Transverse colon (tissue), 4 donors: ENCODE measurements at regions not wholly inside any gene's neighbourhood (a gene's known extent, or its start where the extent isn't known, plus 50 kb on each side); places are given as distances from the start of the nearest gene placed in this dataset.

Experiments
- DNase-seq: peaks from one replicate; pipeline ENCODE4 v3.0.0-alpha.2; 2019
- H3K27ac ChIP-seq, 4 donors: fragments of 200-600 bp; sonication (generic); 2 replicates each; pipeline ENCODE4 v1.5.1; 2016 to 2018; ENCODE audit warnings: inconsistent platforms in 4 of 4
- H3K27me3 ChIP-seq: fragments of 200-600 bp; sonication (generic); 2 replicates; pipeline ENCODE4 v1.5.1; 2017; ENCODE audit warnings: inconsistent platforms
- H3K36me3 ChIP-seq, 4 donors: fragments of 200-600 bp; sonication (generic); 2 replicates each; pipeline ENCODE4 v1.5.1; 2017 to 2019; ENCODE audit warnings: inconsistent platforms in 4 of 4
- H3K4me1 ChIP-seq, 4 donors: fragments of 200-600 bp; sonication (generic); 2 replicates each; pipeline ENCODE4 v1.5.1; 2017 to 2020; ENCODE audit warnings: inconsistent platforms in 4 of 4
- H3K4me3 ChIP-seq, 4 donors: fragments of 200-600 bp; sonication (generic); 1 replicate in 1 of 4; 2 replicates in 3 of 4; pipeline versions ENCODE4 v1.5.1 to v1.6.1; 2017 to 2019; ENCODE audit warnings: inconsistent platforms in 4 of 4
- H3K9me3 ChIP-seq, 2 donors: fragments of 200-600 bp; sonication (generic); 2 replicates each; pipeline ENCODE4 v1.5.1; 2017 to 2019; ENCODE audit warnings: inconsistent platforms in 2 of 2
- EP300 ChIP-seq: sonication (generic); formaldehyde crosslinking; IDR thresholded peaks from one replicate; pipeline ENCODE4 v1.6.1; 2017; ENCODE audit warnings: antibody characterized with exemption, low read depth
- POLR2A ChIP-seq: fragments of 450-650 bp; IDR thresholded peaks from one replicate; pipeline ENCODE4 v1.6.1; 2016; ENCODE audit warnings: antibody characterized with exemption, mild to moderate bottlenecking, moderate library complexity
- POLR2AphosphoS5 ChIP-seq, 3 donors: sonication (generic); formaldehyde crosslinking; IDR thresholded peaks; one replicate each; pipeline ENCODE4 v1.6.1; 2016; ENCODE audit warnings: antibody characterized with exemption in 3 of 3
- WGBS, 2 donors: methylation state at CpG; one replicate each; pipeline ENCODE4 v1.1.5; 2018; ENCODE audit warnings: low coverage in 1 of 2; 5-methylcytosine and 5-hydroxymethylcytosine counted together
- in situ Hi-C, 4 donors: fragments of 200-750 bp; cut with MboI; loops; one replicate each; pipeline versions ENCODE4 v1.15.0 to v1.15.1; 2017; ENCODE audit warnings: low sequenced_read_pairs in 3 of 4, low pct_ligation_motif_present in 1 of 4, low pct_unique_long_range_greater_than_20kb in 1 of 4
- intact Hi-C: fragments of 100-400 bp; cut with DNase I; formaldehyde crosslinking; loops from one replicate; pipeline ENCODE4 v1.15.1; 2023; ENCODE audit warnings: low total_unique reads
- small RNA-seq, 4 donors: library from RNA; depleted of rRNA; stranded (forward); fragments of <200 nt; gene quantifications; one replicate each; pipeline ENCODE3, GENCODE V24; 2016
- TF ChIP-seq, protein P1 (sequence below), 5 experiments: fragments of 200-600 bp in 3 of 5; fragments of 450-650 bp in 2 of 5; sonication (generic) in 3 of 5; IDR thresholded peaks; 1 replicate in 2 of 5; 2 replicates in 3 of 5; pipeline ENCODE4 v1.5.1; 2016 to 2017; ENCODE audit warnings: antibody characterized with exemption in 5 of 5, inconsistent platforms in 3 of 5, mild to moderate bottlenecking in 2 of 5, moderate library complexity in 1 of 5

DNA sequence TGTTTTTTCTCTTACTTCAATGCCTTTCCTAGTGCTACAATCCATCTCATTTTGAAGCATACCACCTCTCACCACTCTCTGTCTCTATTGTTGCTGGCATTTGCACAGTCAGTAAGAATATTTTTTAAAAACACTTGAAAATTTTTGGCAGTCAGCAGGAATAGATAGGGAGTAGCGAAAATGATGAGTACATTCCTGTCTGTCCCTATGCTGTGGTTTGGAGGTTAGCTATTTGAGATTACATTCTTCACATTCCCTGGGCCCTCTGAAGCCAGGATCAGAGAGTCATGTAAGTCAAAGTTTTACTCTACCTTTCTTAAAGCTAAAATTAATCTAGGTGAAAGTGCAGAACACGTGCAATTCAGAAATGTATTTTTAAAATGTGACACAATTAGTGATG lies 53.0 kb upstream of the MAGI2 start:
- H3K36me3 ChIP-seq = no peaks in the 10 kb centered on the region
- TF ChIP-seq EP300 = no peak
- TF ChIP-seq POLR2AphosphoS5 (IDR thresholded peaks at IDR 0.05) = no peak
- no peak for TF ChIP-seq POLR2A
- TF ChIP-seq, protein P1, sequence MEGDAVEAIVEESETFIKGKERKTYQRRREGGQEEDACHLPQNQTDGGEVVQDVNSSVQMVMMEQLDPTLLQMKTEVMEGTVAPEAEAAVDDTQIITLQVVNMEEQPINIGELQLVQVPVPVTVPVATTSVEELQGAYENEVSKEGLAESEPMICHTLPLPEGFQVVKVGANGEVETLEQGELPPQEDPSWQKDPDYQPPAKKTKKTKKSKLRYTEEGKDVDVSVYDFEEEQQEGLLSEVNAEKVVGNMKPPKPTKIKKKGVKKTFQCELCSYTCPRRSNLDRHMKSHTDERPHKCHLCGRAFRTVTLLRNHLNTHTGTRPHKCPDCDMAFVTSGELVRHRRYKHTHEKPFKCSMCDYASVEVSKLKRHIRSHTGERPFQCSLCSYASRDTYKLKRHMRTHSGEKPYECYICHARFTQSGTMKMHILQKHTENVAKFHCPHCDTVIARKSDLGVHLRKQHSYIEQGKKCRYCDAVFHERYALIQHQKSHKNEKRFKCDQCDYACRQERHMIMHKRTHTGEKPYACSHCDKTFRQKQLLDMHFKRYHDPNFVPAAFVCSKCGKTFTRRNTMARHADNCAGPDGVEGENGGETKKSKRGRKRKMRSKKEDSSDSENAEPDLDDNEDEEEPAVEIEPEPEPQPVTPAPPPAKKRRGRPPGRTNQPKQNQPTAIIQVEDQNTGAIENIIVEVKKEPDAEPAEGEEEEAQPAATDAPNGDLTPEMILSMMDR (IDR thresholded peaks at IDR 0.05) = no peak
- H3K9me3 ChIP-seq = no peaks in the 10 kb centered on the region
- no peak overlapping the region for H3K4me3 ChIP-seq
- no peak overlapping the region for H3K27ac ChIP-seq
- WGBS, 2 donors = 58 to 67% methylated on average over 2 of the region's 2 CpGs
- no peak for DNase-seq
- in situ Hi-C loops = no loop called here
- H3K4me1 ChIP-seq = no peaks in the 10 kb centered on the region
- no peaks in the 10 kb centered on the region for H3K27me3 ChIP-seq
- intact Hi-C loops = no loop called here

DNA sequence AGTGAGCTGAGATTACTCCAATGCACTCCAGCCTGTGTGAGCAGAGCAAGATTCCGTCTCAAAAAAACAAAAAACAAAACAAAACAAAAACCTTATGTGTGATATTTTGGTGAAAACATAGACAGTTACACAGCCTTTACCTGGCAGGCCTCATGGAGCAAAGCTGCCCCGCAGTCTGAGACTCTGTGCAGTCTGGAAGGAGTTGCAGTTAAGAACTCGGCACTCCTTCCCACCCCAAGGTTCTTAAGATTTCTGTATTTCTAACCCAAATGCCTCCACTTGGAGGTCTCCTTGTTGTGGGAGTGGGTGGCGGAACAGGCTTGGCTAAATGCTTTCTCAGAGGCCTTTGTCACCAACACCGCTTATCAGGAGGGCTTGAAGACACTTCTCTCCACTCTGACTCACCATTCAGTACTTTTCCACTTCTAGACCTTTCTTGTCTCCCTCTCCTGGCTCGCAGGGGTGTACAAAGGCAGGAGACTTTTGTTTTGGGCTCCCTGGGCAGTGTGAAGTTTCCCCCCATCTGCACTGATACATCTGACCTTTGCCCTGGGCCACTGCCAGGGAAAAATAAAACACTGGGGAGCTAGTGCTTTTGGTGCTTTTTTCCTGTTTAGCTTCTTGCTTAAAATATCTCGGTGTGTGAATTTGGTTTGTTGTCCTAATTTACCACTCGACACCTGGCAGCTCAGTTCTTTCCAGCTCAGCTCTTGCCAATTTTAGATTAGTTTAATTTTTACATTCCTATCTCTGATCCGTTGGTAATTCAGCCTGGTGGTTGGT lies 51.3 kb upstream of the MAGI2 start:
- no peaks in the 10 kb centered on the region for H3K9me3 ChIP-seq
- intact Hi-C loops = no loop called here
- WGBS, 2 donors = 53 to 64% methylated on average over 4 to 9 of the region's 9 CpGs
- DNase-seq = no peak
- TF ChIP-seq, protein P1 (IDR thresholded peaks at IDR 0.05) = no peak
- TF ChIP-seq POLR2AphosphoS5 (IDR thresholded peaks at IDR 0.05) = no peak
- no peak for TF ChIP-seq EP300
- no peak for TF ChIP-seq POLR2A
- H3K27me3 ChIP-seq = no peaks in the 10 kb centered on the region
- no peaks in the 10 kb centered on the region for H3K36me3 ChIP-seq
- H3K27ac ChIP-seq = no peak overlapping the region
- no peaks in the 10 kb centered on the region for H3K4me1 ChIP-seq
- H3K4me3 ChIP-seq = no peak overlapping the region
- in situ Hi-C loops = no loop called here

Small RNA genes in the stretch of these regions (small RNA-seq; reads per million reads assigned to genes)
- gene RNA5SP234 = 0 reads per million in 4 donors
- gene RNU6-849P = 0 reads per million in 4 donors
